Thoracic aorta (tissue), 2 donors: ENCODE measurements at regions not wholly inside any gene's neighbourhood (a gene's known extent, or its start where the extent isn't known, plus 50 kb on each side); places are given as distances from the start of the nearest gene placed in this dataset.

Experiments used
- ATAC-seq: fragments of 150-250 bp; one replicate; pipeline ENCODE4 v1.8.0; 2017; ENCODE audit warnings: low read depth; ENCODE audit not compliant: insufficient number of reproducible peaks, low FRiP score
- DNase-seq: peaks from one replicate; pipeline ENCODE4 v3.0.0-alpha.2; 2020; ENCODE audit warnings: low spot score
- H3K27ac ChIP-seq, 2 donors: fragments of 200-600 bp; sonication (generic); 1 replicate in 1 of 2; 2 replicates in 1 of 2; pipeline ENCODE4 v1.5.1; 2016; ENCODE audit warnings: mild to moderate bottlenecking in 2 of 2, moderate library complexity in 2 of 2
- H3K27me3 ChIP-seq: fragments of 200-600 bp; sonication (generic); replicated peaks from 2 replicates; pipeline ENCODE4 v1.6.0; 2016; ENCODE audit warnings: mild to moderate bottlenecking; ENCODE audit not compliant: insufficient read depth
- H3K36me3 ChIP-seq: fragments of 200-600 bp; sonication (generic); one replicate; pipeline ENCODE4 v1.5.1; 2016
- H3K4me1 ChIP-seq, 2 donors: fragments of 200-600 bp; sonication (generic); 1 replicate in 1 of 2; 2 replicates in 1 of 2; pipeline versions ENCODE4 v1.5.1 to v1.6.0; 2016; ENCODE audit warnings: low read depth in 2 of 2, mild to moderate bottlenecking in 1 of 2; ENCODE audit not compliant: control insufficient read depth in 1 of 2
- H3K4me3 ChIP-seq: fragments of 200-600 bp; sonication (generic); 2 replicates; pipeline ENCODE4 v1.5.1; 2016; ENCODE audit warnings: mild to moderate bottlenecking
- H3K9me3 ChIP-seq: fragments of 200-600 bp; sonication (generic); 2 replicates; pipeline ENCODE4 v1.5.1; 2016
- TF ChIP-seq, protein P1 (sequence below): fragments of 200-600 bp; sonication (generic); IDR thresholded peaks from one replicate; pipeline ENCODE4 v1.5.1; 2019; ENCODE audit warnings: antibody characterized with exemption

- H3K4me3 ChIP-seq = no peak overlapping the region
- H3K36me3 ChIP-seq = no peaks in the 10 kb centered on the region
- no peaks in the 10 kb centered on the region for H3K4me1 ChIP-seq
- TF ChIP-seq, protein P1, sequence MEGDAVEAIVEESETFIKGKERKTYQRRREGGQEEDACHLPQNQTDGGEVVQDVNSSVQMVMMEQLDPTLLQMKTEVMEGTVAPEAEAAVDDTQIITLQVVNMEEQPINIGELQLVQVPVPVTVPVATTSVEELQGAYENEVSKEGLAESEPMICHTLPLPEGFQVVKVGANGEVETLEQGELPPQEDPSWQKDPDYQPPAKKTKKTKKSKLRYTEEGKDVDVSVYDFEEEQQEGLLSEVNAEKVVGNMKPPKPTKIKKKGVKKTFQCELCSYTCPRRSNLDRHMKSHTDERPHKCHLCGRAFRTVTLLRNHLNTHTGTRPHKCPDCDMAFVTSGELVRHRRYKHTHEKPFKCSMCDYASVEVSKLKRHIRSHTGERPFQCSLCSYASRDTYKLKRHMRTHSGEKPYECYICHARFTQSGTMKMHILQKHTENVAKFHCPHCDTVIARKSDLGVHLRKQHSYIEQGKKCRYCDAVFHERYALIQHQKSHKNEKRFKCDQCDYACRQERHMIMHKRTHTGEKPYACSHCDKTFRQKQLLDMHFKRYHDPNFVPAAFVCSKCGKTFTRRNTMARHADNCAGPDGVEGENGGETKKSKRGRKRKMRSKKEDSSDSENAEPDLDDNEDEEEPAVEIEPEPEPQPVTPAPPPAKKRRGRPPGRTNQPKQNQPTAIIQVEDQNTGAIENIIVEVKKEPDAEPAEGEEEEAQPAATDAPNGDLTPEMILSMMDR = no peak
- no peak overlapping the region for H3K27ac ChIP-seq
- ATAC-seq (no peak), DNase-seq (no peak)
- H3K27me3 ChIP-seq = no peaks in the 10 kb centered on the region
- H3K9me3 ChIP-seq = no peaks in the 10 kb centered on the region
Measured at GRCh38 chr20:43283126-43283525, 93.4 kb upstream of the PTPRT start.

GRCh38 chr20:43271980-43272379 is 82.3 kb upstream of the PTPRT start:
- DNase-seq = no peak
- Histone ChIP-seq H3K4me1 (no peaks in the 10 kb centered on the region), H3K27ac (no peak overlapping the region), H3K36me3 (no peaks in the 10 kb centered on the region), H3K4me3 (no peak overlapping the region), H3K27me3 (no peaks in the 10 kb centered on the region), H3K9me3 (no peaks in the 10 kb centered on the region)
- ATAC-seq = no peak
- TF ChIP-seq, protein P1 = no peak

DNA sequence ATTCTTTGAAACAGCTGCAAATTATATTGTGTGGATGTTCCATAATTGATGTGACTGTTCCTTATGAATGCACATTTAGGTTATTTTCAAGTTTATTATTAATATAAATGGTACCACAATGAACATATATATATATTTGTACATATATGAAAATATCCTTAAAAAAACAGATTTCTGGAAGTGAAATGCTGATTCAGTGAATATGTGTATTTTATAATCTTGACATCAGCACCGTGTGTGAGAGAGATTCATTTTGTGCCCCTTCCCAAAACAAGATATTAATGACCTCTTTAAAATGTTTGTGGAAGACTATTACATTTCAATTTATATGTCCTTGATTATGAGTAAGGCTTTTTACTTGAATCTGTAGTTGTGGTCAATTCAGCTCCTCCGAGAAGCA is 75.7 kb upstream of the PTPRT start:
- H3K9me3 ChIP-seq = no peaks in the 10 kb centered on the region
- no peak overlapping the region for H3K27ac ChIP-seq
- no peak for ATAC-seq
- no peaks in the 10 kb centered on the region for H3K4me1 ChIP-seq
- no peak overlapping the region for H3K4me3 ChIP-seq
- DNase-seq = no peak
- no peaks in the 10 kb centered on the region for H3K36me3 ChIP-seq
- no peaks in the 10 kb centered on the region for H3K27me3 ChIP-seq
- TF ChIP-seq, protein P1 = no peak

GRCh38 chr20:43263226-43263625 is 73.5 kb upstream of the PTPRT start:
- TF ChIP-seq, protein P1 = no peak

DNA sequence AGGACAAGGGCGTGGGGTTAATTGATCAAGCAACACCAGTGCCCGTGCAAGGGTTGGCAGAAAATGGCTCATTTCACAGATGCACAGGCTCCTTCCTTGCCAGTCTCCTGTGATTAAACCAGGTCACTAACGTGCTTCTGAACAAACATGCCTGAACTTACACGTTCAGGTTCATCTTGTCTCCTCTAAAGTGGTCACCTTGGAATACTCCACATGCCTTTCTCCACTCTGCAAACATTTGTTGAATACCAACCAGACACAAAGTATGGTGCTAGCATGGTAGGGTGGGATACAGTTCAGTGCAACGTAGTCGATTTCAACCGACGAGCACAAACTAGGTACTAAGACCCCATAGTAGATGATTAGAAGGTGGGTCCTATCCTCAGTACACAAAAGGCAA is 72.6 kb upstream of the PTPRT start:
- no peaks in the 10 kb centered on the region for H3K27me3 ChIP-seq
- H3K27ac ChIP-seq = no peak overlapping the region
- H3K36me3 ChIP-seq = no peaks in the 10 kb centered on the region
- no peaks in the 10 kb centered on the region for H3K4me1 ChIP-seq
- H3K4me3 ChIP-seq = no peak overlapping the region
- no peaks in the 10 kb centered on the region for H3K9me3 ChIP-seq
- TF ChIP-seq, protein P1 = no peak
- ATAC-seq (no peak), DNase-seq (no peak)

More at GRCh38 chr20:43263226-43263625, 73.5 kb upstream of the PTPRT start:
- no peak for DNase-seq
- Histone ChIP-seq H3K4me3 (no peak overlapping the region), H3K27me3 (no peaks in the 10 kb centered on the region), H3K9me3 (no peaks in the 10 kb centered on the region), H3K27ac (no peak overlapping the region), H3K4me1 (no peaks in the 10 kb centered on the region), H3K36me3 (no peaks in the 10 kb centered on the region)
- no peak for ATAC-seq
